ENCODE measurements at regions not wholly inside any gene's neighbourhood (a gene's known extent, or its start where the extent isn't known, plus 50 kb on each side); places are given as distances from the start of the nearest gene placed in this dataset.
"Not testable (repeated sequence)": the region's sequence is repeated elsewhere in the genome, so short reads cannot be mapped to it uniquely, and the experiment has no call there.

GRCh38 chr1:8227674-8228073, 90.2 kb upstream of the SLC45A1 start:
- TF ChIP-seq CTCF (IDR thresholded peaks at IDR 0.05; ENCODE audit: low read depth, low read length, missing input control); REST (IDR thresholded peaks at IDR 0.05); TAF1 (conservative IDR thresholded peaks at IDR 0.05); MAX (IDR thresholded peaks at IDR 0.05); RXRA (IDR thresholded peaks at IDR 0.05); JUND (IDR thresholded peaks at IDR 0.05); ZBTB33 (IDR thresholded peaks at IDR 0.05): not testable (repeated sequence)
